Testis (tissue), 2 donors: ENCODE measurements at regions not wholly inside any gene's neighbourhood (a gene's known extent, or its start where the extent isn't known, plus 50 kb on each side); places are given as distances from the start of the nearest gene placed in this dataset.
"Not testable (repeated sequence)": the region's sequence is repeated elsewhere in the genome, so short reads cannot be mapped to it uniquely, and the experiment has no call there.

ENCODE experiments used
- DNase-seq: peaks from one replicate; pipeline ENCODE4 v3.0.0-alpha.2; 2019
- H3K27ac ChIP-seq, 2 donors: fragments of 200-600 bp; sonication (generic); one replicate each; pipeline ENCODE4 v1.5.1; 2019
- H3K27me3 ChIP-seq: fragments of 200-600 bp; sonication (generic); one replicate; pipeline ENCODE4 v1.5.1; 2019
- H3K36me3 ChIP-seq: fragments of 200-600 bp; sonication (generic); one replicate; pipeline ENCODE4 v1.5.1; 2017; ENCODE audit warnings: low read depth; ENCODE audit errors: missing control alignments
- H3K4me1 ChIP-seq: fragments of 200-600 bp; sonication (generic); one replicate; pipeline ENCODE4 v1.5.1; 2019
- H3K4me3 ChIP-seq, 2 donors: fragments of 200-600 bp; sonication (generic); one replicate each; pipeline ENCODE4 v1.5.1; 2017 to 2019
- H3K9me3 ChIP-seq: fragments of 200-600 bp; sonication (generic); one replicate; pipeline ENCODE4 v1.5.1; 2017
- CTCF ChIP-seq, 3 experiments: fragments of 450-650 bp in 2 of 3; fragments of 200-600 bp in 1 of 3; sonication (generic) in 1 of 3; IDR thresholded peaks; one replicate each; pipeline ENCODE4 v1.5.1; 2016 to 2019; ENCODE audit warnings: antibody characterized with exemption in 3 of 3, mild to moderate bottlenecking in 2 of 3, moderate library complexity in 1 of 3
- POLR2A ChIP-seq: fragments of 450-650 bp; IDR thresholded peaks from one replicate; pipeline ENCODE4 v1.6.1; 2017; ENCODE audit warnings: antibody characterized with exemption, mild to moderate bottlenecking, moderate library complexity
- WGBS, 2 donors: methylation state at CpG; one replicate each; pipeline ENCODE4 v1.1.5; 2018; 5-methylcytosine and 5-hydroxymethylcytosine counted together
- intact Hi-C: fragments of 100-400 bp; cut with DNase I; formaldehyde crosslinking; loops from one replicate; pipeline ENCODE4 v1.15.1; 2023; ENCODE audit warnings: low total_unique reads

GRCh38 chr15:35256141-35256540 lies 171.0 kb upstream of the NANOGP8 start:
- H3K4me3 ChIP-seq: no peak overlapping the region
- H3K4me1 ChIP-seq: no peaks in the 10 kb centered on the region
- WGBS, 2 donors: 43 to 49% methylated on average over 2 of the region's 2 CpGs
- H3K27ac ChIP-seq: no peak overlapping the region
- intact Hi-C loops: no loop called here
- no peaks in the 10 kb centered on the region for H3K27me3 ChIP-seq
- H3K36me3 ChIP-seq: no peaks in the 10 kb centered on the region
- no peak for TF ChIP-seq POLR2A
- TF ChIP-seq CTCF (IDR thresholded peaks at IDR 0.05): no peak
- no peak for DNase-seq
- no peaks in the 10 kb centered on the region for H3K9me3 ChIP-seq

GRCh38 chr15:35254908-35255307 lies 169.8 kb upstream of the NANOGP8 start:
- H3K36me3 ChIP-seq, intact Hi-C loops, H3K4me1 ChIP-seq, H3K9me3 ChIP-seq, H3K4me3 ChIP-seq, DNase-seq, H3K27me3 ChIP-seq, H3K27ac ChIP-seq: not testable (repeated sequence)
- 89 to 94% methylated on average over 5 of the region's 5 CpGs for WGBS, 2 donors

- TF ChIP-seq CTCF (IDR thresholded peaks at IDR 0.05): no peak
- no peak for TF ChIP-seq POLR2A
- Histone ChIP-seq H3K4me3 (no peak overlapping the region), H3K4me1 (no peaks in the 10 kb centered on the region), H3K27ac (no peak overlapping the region), H3K27me3 (no peaks in the 10 kb centered on the region), H3K36me3 (no peaks in the 10 kb centered on the region), H3K9me3 (no peaks in the 10 kb centered on the region)
- intact Hi-C loops: no loop called here
- DNase-seq: no peak
- WGBS, 2 donors: 60 to 90% methylated on average over 1 of the region's 1 CpG
Observed at GRCh38 chr15:35254062-35254461, 169.0 kb upstream of the NANOGP8 start.

- H3K4me3 ChIP-seq: no peak overlapping the region
- H3K4me1 ChIP-seq: no peaks in the 10 kb centered on the region
- no peaks in the 10 kb centered on the region for H3K9me3 ChIP-seq
- H3K27ac ChIP-seq: no peak overlapping the region
- H3K27me3 ChIP-seq: no peaks in the 10 kb centered on the region
- DNase-seq: no peak
- 89 to 90% methylated on average over 3 of the region's 3 CpGs for WGBS, 2 donors
- H3K36me3 ChIP-seq: no peaks in the 10 kb centered on the region
- TF ChIP-seq POLR2A (no peak), CTCF (IDR thresholded peaks at IDR 0.05) (no peak)
- intact Hi-C loops: no loop called here
Observed at GRCh38 chr15:35252351-35252865, 167.3 kb upstream of the NANOGP8 start.

- H3K4me3 ChIP-seq: no peak overlapping the region
- H3K4me1 ChIP-seq: no peaks in the 10 kb centered on the region
- no peak for TF ChIP-seq CTCF (IDR thresholded peaks at IDR 0.05)
- no peak for TF ChIP-seq POLR2A
- H3K27ac ChIP-seq: no peak overlapping the region
- no peaks in the 10 kb centered on the region for H3K9me3 ChIP-seq
- no peak for DNase-seq
- no peaks in the 10 kb centered on the region for H3K36me3 ChIP-seq
- intact Hi-C loops: no loop called here
- no peaks in the 10 kb centered on the region for H3K27me3 ChIP-seq
Observed at GRCh38 chr15:35247150-35247549, 162.1 kb upstream of the NANOGP8 start.
